WI38 (cell line): ENCODE measurements at regions not wholly inside any gene's neighbourhood (a gene's known extent, or its start where the extent isn't known, plus 50 kb on each side); places are given as distances from the start of the nearest gene placed in this dataset.

ENCODE experiments used
- H3K4me3 ChIP-seq: 2 replicates; pipeline ENCODE4 v1.5.1; 2011; ENCODE audit warnings: low read depth, mild to moderate bottlenecking, control low read depth, low read length
- CTCF ChIP-seq: IDR thresholded peaks from 2 replicates; pipeline ENCODE4 v1.5.1; 2012; ENCODE audit warnings: low read depth, mild to moderate bottlenecking, control low read depth, low read length

GRCh38 chr1:184226100-184226487 is 160.7 kb upstream of the C1orf21 start:
- TF ChIP-seq CTCF, result no peak

GRCh38 chr1:184228558-184228957 is 158.3 kb upstream of the C1orf21 start:
- no peak for TF ChIP-seq CTCF
- no peak overlapping the region for H3K4me3 ChIP-seq

More at GRCh38 chr1:184226100-184226487, 160.7 kb upstream of the C1orf21 start:
- H3K4me3 ChIP-seq, result no peak overlapping the region

- no peak for TF ChIP-seq CTCF
- H3K4me3 ChIP-seq, result no peak overlapping the region
Observed at GRCh38 chr1:184237588-184237987, 149.2 kb upstream of the C1orf21 start.

GRCh38 chr1:184241446-184241845 is 145.4 kb upstream of the C1orf21 start:
- TF ChIP-seq CTCF, result no peak
- H3K4me3 ChIP-seq, result no peak overlapping the region

GRCh38 chr1:184242507-184242943 is 144.3 kb upstream of the C1orf21 start:
- no peak for TF ChIP-seq CTCF
- no peak overlapping the region for H3K4me3 ChIP-seq

GRCh38 chr1:184244962-184245361 is 141.9 kb upstream of the C1orf21 start:
- TF ChIP-seq CTCF, result no peak

GRCh38 chr1:184247671-184248070 is 139.2 kb upstream of the C1orf21 start:
- no peak overlapping the region for H3K4me3 ChIP-seq
- no peak for TF ChIP-seq CTCF

More at GRCh38 chr1:184244962-184245361, 141.9 kb upstream of the C1orf21 start:
- no peak overlapping the region for H3K4me3 ChIP-seq
